Coronary artery (tissue), 2 donors: ENCODE measurements at regions not wholly inside any gene's neighbourhood (a gene's known extent, or its start where the extent isn't known, plus 50 kb on each side); places are given as distances from the start of the nearest gene placed in this dataset.

ENCODE experiments used
- DNase-seq: peaks from one replicate; pipeline ENCODE4 v3.0.0-alpha.2; 2017; ENCODE audit warnings: low spot score
- H3K27ac ChIP-seq, 2 donors: fragments of 200-600 bp; sonication (generic); one replicate each; pipeline ENCODE4 v1.5.1; 2016 to 2019
- H3K4me3 ChIP-seq: fragments of 200-600 bp; sonication (generic); 2 replicates; pipeline ENCODE4 v1.5.1; 2016; ENCODE audit warnings: mild to moderate bottlenecking, moderate library complexity
- TF ChIP-seq, protein P1 (sequence below): fragments of 200-600 bp; sonication (generic); IDR thresholded peaks from one replicate; pipeline ENCODE4 v1.5.1; 2019; ENCODE audit warnings: antibody characterized with exemption

DNA sequence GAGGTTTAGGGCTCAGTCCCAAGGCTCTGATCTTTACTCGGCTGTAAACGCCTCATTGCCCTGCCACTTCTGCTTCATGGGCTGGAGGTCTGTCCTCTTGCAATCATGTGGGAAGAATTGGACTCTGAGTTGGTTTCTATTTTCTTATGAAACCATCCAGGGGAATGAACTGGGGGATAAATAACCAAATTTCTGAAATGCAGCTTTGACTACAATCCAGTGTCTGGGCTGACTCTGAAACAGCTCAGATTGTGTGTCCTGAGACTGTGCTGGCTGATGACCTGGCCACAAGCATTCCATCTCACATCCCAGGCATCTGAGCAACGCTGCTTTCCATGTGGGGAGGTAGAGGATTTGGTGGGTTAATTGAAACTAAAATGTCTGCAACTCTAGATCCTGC is 71.0 kb upstream of the GALNT15 start:
- TF ChIP-seq, protein P1, sequence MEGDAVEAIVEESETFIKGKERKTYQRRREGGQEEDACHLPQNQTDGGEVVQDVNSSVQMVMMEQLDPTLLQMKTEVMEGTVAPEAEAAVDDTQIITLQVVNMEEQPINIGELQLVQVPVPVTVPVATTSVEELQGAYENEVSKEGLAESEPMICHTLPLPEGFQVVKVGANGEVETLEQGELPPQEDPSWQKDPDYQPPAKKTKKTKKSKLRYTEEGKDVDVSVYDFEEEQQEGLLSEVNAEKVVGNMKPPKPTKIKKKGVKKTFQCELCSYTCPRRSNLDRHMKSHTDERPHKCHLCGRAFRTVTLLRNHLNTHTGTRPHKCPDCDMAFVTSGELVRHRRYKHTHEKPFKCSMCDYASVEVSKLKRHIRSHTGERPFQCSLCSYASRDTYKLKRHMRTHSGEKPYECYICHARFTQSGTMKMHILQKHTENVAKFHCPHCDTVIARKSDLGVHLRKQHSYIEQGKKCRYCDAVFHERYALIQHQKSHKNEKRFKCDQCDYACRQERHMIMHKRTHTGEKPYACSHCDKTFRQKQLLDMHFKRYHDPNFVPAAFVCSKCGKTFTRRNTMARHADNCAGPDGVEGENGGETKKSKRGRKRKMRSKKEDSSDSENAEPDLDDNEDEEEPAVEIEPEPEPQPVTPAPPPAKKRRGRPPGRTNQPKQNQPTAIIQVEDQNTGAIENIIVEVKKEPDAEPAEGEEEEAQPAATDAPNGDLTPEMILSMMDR: no peak
- H3K27ac ChIP-seq: peak overlapping the region; percentile 7 to 73
- DNase-seq: no peak
- no peak overlapping the region for H3K4me3 ChIP-seq

GRCh38 chr3:16104156-16104555 is 70.3 kb upstream of the GALNT15 start:
- no peak for DNase-seq
- H3K4me3 ChIP-seq: no peak overlapping the region
- peak overlapping the region in 1 of 2 donors; percentile 73 for H3K27ac ChIP-seq
- TF ChIP-seq, protein P1: no peak

- Histone ChIP-seq H3K4me3 (no peak overlapping the region), H3K27ac (no peak overlapping the region)
- TF ChIP-seq, protein P1: no peak
- no peak for DNase-seq
Measured at GRCh38 chr3:16106050-16106449, 68.4 kb upstream of the GALNT15 start.

GRCh38 chr3:16108424-16108823 is 66.1 kb upstream of the GALNT15 start:
- H3K27ac ChIP-seq: no peak overlapping the region
- H3K4me3 ChIP-seq: no peak overlapping the region
- DNase-seq: no peak
- TF ChIP-seq, protein P1: no peak

DNA sequence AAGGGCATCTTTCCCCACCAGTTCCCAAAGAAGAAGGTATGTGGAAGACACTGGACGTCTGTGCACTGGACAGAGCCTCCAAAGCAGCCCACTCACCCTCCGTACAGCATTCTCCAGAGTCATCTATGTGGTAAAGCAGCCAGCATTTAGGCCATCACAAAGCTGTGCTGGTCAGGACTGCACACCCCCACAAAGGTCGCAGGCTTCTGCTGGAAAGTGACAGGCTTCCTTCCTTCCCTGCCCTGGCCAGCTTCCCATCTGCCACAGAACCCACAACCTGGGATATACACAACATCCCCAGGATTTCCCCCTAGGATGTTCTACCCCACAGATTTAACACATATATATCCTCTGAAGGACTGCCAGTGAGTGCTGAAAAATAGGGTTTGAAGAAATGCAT is 64.6 kb upstream of the GALNT15 start:
- TF ChIP-seq, protein P1: no peak
- DNase-seq: no peak
- Histone ChIP-seq H3K4me3 (no peak overlapping the region), H3K27ac (no peak overlapping the region)

- no peak for DNase-seq
- Histone ChIP-seq H3K4me3 (no peak overlapping the region), H3K27ac (peak overlapping the region; percentile 62 to 76)
- TF ChIP-seq, protein P1: no peak
Measured at GRCh38 chr3:16112910-16113504, 61.5 kb upstream of the GALNT15 start.

- no peak for DNase-seq
- H3K27ac ChIP-seq: peak overlapping the region; percentile 62 to 76
- TF ChIP-seq, protein P1: no peak
- H3K4me3 ChIP-seq: no peak overlapping the region
Measured at GRCh38 chr3:16113704-16114103, 60.8 kb upstream of the GALNT15 start.
